Heart left ventricle (tissue), 16 donors: ENCODE measurements at regions not wholly inside any gene's neighbourhood (a gene's known extent, or its start where the extent isn't known, plus 50 kb on each side); places are given as distances from the start of the nearest gene placed in this dataset.

Experiments used
- ATAC-seq, 4 donors: fragments of 200-7000 bp; cut with Tn5 transposase; one replicate each; pipeline ENCODE4 v1.9.1; 2020 to 2022; ENCODE audit warnings: moderate library complexity in 4 of 4, mild to moderate bottlenecking in 3 of 4, moderate number of reproducible peaks in 1 of 4
- DNase-seq, 5 donors: peaks; one replicate each; pipeline ENCODE4 v3.0.0-alpha.2; 2020
- H3K27ac ChIP-seq, 12 donors: fragments of 200-600 bp; sonication (generic) in 4 of 12; one replicate each; pipeline versions ENCODE4 v1.5.0 to v1.8.0; 2016 to 2022; ENCODE audit warnings: mild to moderate bottlenecking in 2 of 12
- H3K27me3 ChIP-seq, 9 donors: fragments of 200-600 bp; sonication (generic) in 2 of 9; one replicate each; pipeline versions ENCODE4 v1.5.1 to v1.8.0; 2016 to 2022; ENCODE audit warnings: mild to moderate bottlenecking in 3 of 9
- H3K36me3 ChIP-seq, 9 donors: fragments of 200-600 bp; sonication (generic) in 2 of 9; one replicate each; pipeline versions ENCODE4 v1.5.0 to v1.8.0; 2018 to 2022; ENCODE audit warnings: mild to moderate bottlenecking in 2 of 9
- H3K4me1 ChIP-seq, 12 donors: fragments of 200-600 bp; sonication (generic) in 4 of 12; one replicate each; pipeline versions ENCODE4 v1.5.0 to v1.8.0; 2016 to 2022; ENCODE audit warnings: mild to moderate bottlenecking in 3 of 12
- H3K4me3 ChIP-seq, 12 donors: fragments of 200-600 bp; sonication (generic) in 4 of 12; one replicate each; pipeline versions ENCODE4 v1.5.0 to v1.8.0; 2017 to 2022; ENCODE audit warnings: mild to moderate bottlenecking in 9 of 12, moderate library complexity in 4 of 12
- H3K9me3 ChIP-seq, 12 donors: fragments of 200-600 bp; sonication (generic) in 4 of 12; one replicate each; pipeline versions ENCODE4 v1.5.0 to v1.8.0; 2016 to 2022; ENCODE audit warnings: mild to moderate bottlenecking in 1 of 12
- CTCF ChIP-seq, 12 donors: fragments of 200-600 bp; sonication (generic) in 4 of 12; IDR thresholded peaks; one replicate each; pipeline versions ENCODE4 v1.5.0 to v1.8.0; 2018 to 2022; ENCODE audit warnings: antibody characterized with exemption in 12 of 12, mild to moderate bottlenecking in 5 of 12
- POLR2A ChIP-seq, 2 donors: fragments of 450-650 bp; IDR thresholded peaks; one replicate each; pipeline ENCODE4 v1.6.1; 2017; ENCODE audit warnings: antibody characterized with exemption in 2 of 2, mild to moderate bottlenecking in 2 of 2, moderate library complexity in 2 of 2
- WGBS, 4 donors: extraction: QIAGEN DNeasy Blood & Tissue Kit in 2 of 4; methylation state at CpG; one replicate each; pipeline versions ENCODE4 v1.1.5 to v1.1.7; 2013 to 2018; 5-methylcytosine and 5-hydroxymethylcytosine counted together
- intact Hi-C, 10 donors: fragments of 100-400 bp; cut with DNase I; formaldehyde crosslinking; loops; one replicate each; pipeline versions ENCODE4 v1.11.1 to v1.14.2; 2022
- donor health status: ischemic (EF 13 %, LVEDD 7.1; RV severe dilation, severe dysfunction).
- donor health status: healthy with polysubstance abuse.
- donor health status: DM: no; HTN: yes; CAD: no.
- donor health status: DM: no; HTN: no; CAD: no.
- donor health status: ischemic (EF 25% LVEDD 6.9; RV normal size, moderate dysfunction).
- donor health status: ischemic (EF 25% LVEDD 5.7; RV mildly dilated, moderate dysfunction).
- donor health status: healthy.
- donor health status: DM: yes; HTN: yes; CAD: no.
- donor health status: ischemic (EF 35%, LVEDD 5.7; RV mildly dilated, moderate dysfunction).
- donor health status: nonischemic (EF 11% LVEDD 7.7; RV severe dilation, severe dysfunction).
- donor health status: DM: yes; HTN: yes; CAD: no.
- donor health status: PGD.
- donor health status: ischemic (EF 29% LVEDD 5.4; RV normal size, mild dysfunction).
- donor health status: nonischemic (EF 23%, LVEDD 6.1; RV moderate dilation, normal function).

DNA sequence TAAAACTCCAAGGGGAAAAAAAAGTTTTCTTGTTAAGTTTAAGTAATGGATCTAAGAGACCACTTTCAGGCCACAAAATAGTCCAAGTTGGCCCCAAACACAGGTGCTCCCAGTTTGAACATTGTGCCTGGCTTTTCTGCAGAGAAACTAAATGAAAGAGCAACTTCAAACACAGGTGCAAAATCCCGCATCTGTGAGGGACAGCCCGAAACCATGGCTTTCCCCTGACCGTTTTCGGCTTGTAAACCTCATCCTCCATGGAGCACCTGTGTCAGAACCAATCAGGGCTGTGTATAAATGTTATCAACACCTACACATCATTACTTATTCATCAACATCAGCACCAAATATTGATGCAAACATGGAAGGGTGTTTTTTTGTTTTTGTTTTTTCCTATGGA, 126.8 kb upstream of the OBI1 start:
- no peak for DNase-seq
- peaks cover 0 to 25% (median 0%) of the 10 kb centered on the region in 9 donors for H3K27me3 ChIP-seq
- H3K4me3 ChIP-seq = no peak overlapping the region
- no peaks in the 10 kb centered on the region for H3K4me1 ChIP-seq
- WGBS, 4 donors = 89 to 92% (median 91%) methylated on average over 4 of the region's 4 CpGs
- intact Hi-C loops = no loop called here
- H3K36me3 ChIP-seq = no peaks in the 10 kb centered on the region
- TF ChIP-seq POLR2A (IDR thresholded peaks at IDR 0.05) (no peak), CTCF (IDR thresholded peaks at IDR 0.05) (no peak)
- H3K27ac ChIP-seq = no peak overlapping the region
- ATAC-seq = no peak
- no peaks in the 10 kb centered on the region for H3K9me3 ChIP-seq

DNA sequence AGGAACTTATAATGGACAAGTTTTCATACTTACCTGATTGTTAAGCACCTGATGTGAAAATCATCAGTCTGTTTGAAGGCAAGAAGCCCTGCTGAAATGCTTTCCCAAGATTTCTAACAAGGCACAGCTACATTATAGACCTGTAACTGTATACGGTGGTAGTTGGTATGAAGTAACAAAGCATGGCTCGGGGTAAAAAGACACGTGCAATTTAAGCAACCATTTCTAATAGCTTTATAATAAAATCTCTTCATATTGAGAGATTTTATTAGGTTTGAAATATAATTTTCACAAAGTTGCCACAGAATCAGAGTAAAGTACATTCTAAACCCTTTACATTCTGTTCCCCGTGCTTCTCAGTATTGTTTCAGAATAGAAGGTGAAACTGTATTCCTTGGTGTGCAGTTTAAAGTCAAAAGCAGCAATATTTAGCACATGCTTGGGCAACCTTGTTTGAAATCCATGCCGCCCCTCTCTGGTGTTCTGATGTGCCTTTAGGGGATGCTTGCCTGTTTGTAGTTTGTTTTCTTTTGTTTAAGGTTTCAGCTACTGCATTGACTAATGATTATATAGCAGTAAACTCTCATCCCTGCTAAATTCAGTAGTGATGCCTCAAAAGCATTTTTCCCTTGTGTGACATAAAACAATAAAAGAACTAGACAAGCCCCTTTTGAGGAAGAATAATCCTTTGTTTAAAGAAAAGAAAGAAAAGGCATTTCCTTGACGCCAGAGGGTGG, 125.2 kb upstream of the OBI1 start:
- Histone ChIP-seq H3K4me3 (no peak overlapping the region), H3K27ac (no peak overlapping the region), H3K4me1 (no peaks in the 10 kb centered on the region), H3K27me3 (peaks cover 0 to 25% (median 0%) of the 10 kb centered on the region in 9 donors), H3K9me3 (no peaks in the 10 kb centered on the region), H3K36me3 (no peaks in the 10 kb centered on the region)
- 75 to 81% (median 77%) methylated on average over 6 of the region's 6 CpGs for WGBS, 4 donors
- ATAC-seq (no peak), DNase-seq (no peak)
- TF ChIP-seq CTCF (IDR thresholded peaks at IDR 0.05) (no peak), POLR2A (IDR thresholded peaks at IDR 0.05) (no peak)
- intact Hi-C loops = no loop called here

DNA sequence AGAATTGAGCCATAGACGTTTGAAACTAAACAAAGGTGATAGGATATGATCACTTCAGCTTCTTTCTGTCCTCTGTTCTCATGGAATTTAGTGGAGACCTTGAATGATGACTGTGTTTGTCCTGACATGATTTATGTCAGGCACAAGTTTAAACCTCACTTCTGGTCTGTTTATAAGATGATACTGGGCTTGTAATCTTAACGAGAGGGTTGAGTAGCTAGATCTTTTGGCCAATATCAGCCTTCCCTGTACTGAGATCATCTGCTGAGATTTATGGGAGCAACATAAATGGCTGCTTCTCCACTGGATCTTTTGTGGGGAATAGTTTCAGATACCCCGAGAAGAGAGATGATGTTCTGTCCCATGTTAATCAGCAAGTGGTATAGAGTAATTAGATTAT, 121.8 kb upstream of the OBI1 start:
- WGBS, 4 donors = 49 to 53% (median 51%) methylated on average over 3 of the region's 3 CpGs
- no peaks in the 10 kb centered on the region for H3K9me3 ChIP-seq
- no peaks in the 10 kb centered on the region for H3K4me1 ChIP-seq
- no peaks in the 10 kb centered on the region for H3K36me3 ChIP-seq
- intact Hi-C loops = no loop called here
- no peak for DNase-seq
- ATAC-seq = no peak
- peaks cover 0 to 29% (median 0%) of the 10 kb centered on the region in 9 donors for H3K27me3 ChIP-seq
- H3K4me3 ChIP-seq = no peak overlapping the region
- H3K27ac ChIP-seq = no peak overlapping the region
- TF ChIP-seq POLR2A (IDR thresholded peaks at IDR 0.05) (no peak), CTCF (IDR thresholded peaks at IDR 0.05) (no peak)

GRCh38 chr13:78779608-78780007, 120.7 kb upstream of the OBI1 start:
- peaks cover 0 to 28% (median 0%) of the 10 kb centered on the region in 9 donors for H3K27me3 ChIP-seq
- H3K4me3 ChIP-seq = no peak overlapping the region
- no peak for TF ChIP-seq POLR2A (IDR thresholded peaks at IDR 0.05)
- TF ChIP-seq CTCF (IDR thresholded peaks at IDR 0.05) = no peak
- 77 to 92% (median 79%) methylated on average over 3 of the region's 3 CpGs for WGBS, 4 donors
- H3K27ac ChIP-seq = no peak overlapping the region
- no peak for ATAC-seq
- intact Hi-C loops = no loop called here
- no peaks in the 10 kb centered on the region for H3K9me3 ChIP-seq
- H3K36me3 ChIP-seq = no peaks in the 10 kb centered on the region
- no peak for DNase-seq
- no peaks in the 10 kb centered on the region for H3K4me1 ChIP-seq
